GM18858 (cell line): ENCODE measurements at regions not wholly inside any gene's neighbourhood (a gene's known extent, or its start where the extent isn't known, plus 50 kb on each side); places are given as distances from the start of the nearest gene placed in this dataset.

Experiments used
- ATAC-seq: cut with Tn5 transposase; IDR thresholded peaks from one replicate; pipeline ENCODE4 v1.9.1; 2021; ENCODE audit not compliant: unreplicated experiment

DNA sequence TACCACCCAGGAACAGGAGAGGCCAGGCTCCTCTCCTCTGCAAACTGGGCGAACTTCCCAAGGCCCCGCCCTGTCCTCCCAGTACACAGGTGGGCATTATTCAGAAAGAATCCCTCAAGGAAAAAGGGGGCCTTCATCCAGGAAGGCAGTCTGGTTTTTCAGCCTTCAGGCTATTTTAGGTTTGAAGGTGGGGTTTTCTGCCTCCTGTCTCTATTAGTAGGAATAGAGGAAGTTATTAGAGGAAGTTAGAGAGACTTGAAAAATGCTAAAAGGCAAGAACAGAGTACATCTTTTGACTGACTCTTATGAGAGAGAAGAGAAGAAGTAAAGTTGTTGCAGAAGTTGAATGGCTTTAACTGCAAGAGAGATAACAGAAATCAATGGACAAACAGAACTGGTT, 250.9 kb upstream of the SORCS1 start:
- ATAC-seq: peak; percentile 73

DNA sequence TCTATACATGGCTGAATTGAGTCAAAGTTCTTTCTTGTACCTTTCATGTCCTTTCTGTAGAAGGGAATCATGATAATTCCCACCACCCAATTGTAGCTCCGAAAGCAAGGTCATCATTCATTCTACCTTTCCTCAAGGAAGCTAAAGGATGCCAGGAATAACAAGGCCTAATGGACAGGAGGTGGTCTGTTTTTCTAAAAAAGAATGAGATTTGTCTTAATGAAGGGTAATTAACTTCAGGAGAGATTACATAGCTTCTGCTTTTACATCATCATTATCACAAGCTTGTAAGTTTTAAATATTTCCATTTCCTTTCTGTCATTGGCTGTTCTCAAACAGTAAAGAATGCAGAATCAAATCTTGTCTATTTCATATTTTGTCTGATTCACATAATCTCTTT, 249.5 kb upstream of the SORCS1 start:
- ATAC-seq: no peak

DNA sequence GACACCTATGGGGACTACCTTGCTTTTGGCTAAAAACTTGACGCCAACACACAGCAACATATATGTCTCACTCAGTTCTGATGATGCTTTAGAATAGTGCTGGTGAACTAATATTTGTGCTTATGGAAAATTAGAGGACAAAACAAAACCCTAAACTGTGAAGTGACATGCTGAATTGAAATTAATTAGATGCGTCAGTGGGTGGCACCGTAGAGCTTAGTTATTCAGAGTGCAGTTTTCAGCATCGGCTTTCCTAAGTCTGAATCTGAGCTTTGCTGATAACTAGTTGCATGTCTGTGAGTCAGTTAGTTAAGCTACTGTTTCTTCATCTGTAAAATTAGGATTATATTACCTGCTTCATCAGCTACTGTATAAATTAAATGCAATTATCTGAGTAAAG, 245.0 kb upstream of the SORCS1 start:
- ATAC-seq: peak; percentile 66

DNA sequence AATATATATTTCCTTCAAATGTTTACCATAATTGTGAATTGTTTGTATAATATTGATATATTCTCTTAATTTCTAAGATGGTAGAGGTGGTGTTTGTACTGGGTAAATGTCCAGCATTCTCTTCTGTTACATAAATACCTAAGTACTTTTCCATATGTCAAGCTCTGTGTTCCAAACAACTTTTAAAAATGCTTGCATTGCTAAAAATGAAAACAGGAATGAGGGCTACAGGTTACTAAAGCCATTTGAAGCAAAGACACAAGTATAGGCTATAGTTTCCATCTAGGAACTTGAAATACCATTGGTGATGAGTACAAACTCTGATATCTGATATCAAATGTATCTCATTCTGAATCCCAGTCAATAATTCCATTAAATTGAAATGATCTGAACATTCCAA, 233.6 kb upstream of the SORCS1 start:
- ATAC-seq: no peak

DNA sequence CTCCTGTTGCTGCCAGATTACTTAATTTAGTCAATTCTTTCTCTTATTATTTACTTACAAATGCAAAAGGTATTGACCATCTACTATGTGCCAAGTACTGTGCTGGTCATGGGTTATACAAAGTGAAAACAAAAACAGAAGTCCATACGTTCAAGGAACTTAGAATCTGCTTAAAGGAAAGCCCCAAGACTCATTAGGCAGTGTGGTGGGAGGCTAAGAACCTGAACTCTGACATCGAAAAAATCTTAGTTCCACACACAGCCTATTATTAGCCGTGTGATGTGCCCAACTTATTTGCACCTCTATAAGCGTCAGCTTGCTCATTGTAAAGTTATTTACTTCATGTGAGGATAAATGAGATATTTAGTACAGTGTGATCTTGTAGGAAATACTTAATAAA, 227.4 kb upstream of the SORCS1 start:
- ATAC-seq: no peak

DNA sequence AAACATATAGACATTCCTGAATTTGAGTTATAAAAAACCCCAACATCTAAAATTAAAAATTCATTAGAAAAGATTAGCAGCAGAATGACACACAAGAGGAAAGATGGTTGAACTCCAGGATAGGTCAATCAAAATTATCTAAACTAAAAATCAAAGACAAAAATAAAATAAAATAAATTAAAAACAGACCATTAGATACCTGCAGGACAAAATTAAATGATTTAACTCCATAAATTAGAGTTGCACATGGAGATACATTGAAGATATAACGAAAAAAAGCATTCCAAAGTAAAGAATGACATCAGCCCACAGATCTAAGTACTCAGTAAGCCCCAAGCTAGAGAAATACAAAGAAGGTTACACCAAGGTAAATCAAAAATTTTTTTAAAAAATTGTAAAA, 226.1 kb upstream of the SORCS1 start:
- ATAC-seq: no peak

DNA sequence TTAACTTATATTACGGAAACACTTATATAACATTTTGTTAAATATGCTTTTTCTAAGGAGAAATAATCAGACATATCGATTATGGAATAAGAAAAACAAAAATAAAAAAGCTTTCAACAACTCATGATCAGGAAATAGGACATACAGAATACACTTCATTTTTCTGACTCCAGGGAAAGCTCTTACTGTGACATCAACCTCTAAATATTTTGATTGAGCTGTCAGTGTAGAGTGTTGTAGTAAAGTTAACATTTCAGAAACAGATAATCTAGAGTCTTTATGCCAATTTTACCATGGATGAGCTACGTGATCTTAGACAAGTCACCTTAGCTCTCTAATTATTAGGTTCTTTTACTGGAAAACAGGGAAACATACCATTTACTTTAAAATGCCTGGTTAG, 218.9 kb upstream of the SORCS1 start:
- ATAC-seq: no peak

DNA sequence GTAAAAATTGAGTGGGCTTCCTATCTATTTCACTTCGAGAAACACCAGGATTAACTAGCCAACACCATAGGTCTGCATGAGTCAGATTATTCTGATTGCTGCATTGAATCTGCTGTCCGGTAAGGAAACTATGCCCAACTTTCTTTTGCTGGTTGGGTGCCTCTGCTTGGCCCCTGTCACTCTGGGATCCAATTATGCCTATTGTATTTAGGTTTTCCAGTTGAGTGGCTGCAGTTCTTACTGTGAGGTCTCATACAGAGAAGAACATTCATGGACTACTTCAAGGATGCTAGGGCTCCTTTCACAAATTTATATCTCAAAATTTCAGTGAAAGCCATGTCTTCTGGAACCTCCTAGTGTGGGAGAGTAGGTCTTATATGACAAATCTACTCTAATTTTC, 215.1 kb upstream of the SORCS1 start:
- no peak for ATAC-seq

DNA sequence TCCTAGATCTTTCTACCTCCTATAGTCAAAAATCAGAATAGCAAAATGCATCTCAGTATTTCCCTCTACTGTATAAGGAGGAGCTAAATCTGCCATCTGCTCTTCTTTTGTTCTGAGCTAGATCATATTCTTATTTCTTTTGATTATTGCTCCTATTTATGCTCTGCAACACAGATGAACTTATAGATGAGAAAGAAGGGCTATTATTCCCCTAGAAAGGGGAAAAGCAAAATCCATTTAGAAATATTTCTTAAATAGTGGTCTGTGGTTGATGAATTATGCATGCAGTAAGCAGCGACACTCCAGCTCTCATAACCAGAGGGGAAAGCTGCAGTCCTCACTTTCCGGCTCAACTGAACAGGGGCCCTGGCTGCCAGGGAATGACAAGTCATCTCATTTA, 207.3 kb upstream of the SORCS1 start:
- ATAC-seq: no peak

DNA sequence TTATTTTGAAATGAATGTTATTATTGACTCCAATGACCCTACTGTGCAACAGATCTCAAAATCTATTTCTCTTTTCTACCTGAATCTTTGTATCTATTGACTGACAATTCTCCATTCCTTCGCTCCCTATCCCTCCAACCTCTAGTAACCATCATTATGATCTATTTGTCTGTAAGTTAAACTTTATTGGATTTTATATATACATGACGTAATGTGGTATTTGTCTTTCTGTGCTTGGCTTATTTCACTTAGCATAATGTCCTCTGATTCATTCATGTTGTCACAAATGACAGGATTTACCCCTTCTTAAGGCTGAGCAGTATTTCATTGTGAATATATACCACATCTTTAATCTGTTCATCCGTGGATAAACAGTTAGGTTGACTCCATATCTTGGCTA, 200.4 kb upstream of the SORCS1 start:
- no peak for ATAC-seq

DNA sequence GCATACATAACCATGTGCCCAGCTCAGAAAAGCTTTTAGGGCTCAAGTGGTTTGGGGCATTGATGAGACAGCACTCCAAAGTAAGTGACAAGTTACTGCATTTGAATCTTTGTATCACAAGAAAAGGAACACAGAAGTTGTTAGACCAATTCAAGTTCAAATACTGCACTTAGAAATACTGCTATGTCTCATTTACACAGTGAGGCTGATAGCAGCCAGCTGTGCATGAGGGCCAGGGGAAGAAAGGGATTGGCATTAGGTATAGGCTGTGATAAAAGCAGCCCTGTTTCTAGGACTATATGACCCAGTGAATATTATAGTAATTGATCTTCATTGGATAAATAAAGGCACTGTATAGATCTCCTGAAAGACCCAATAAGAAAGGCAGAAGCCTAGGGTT, 197.8 kb upstream of the SORCS1 start:
- no peak for ATAC-seq

DNA sequence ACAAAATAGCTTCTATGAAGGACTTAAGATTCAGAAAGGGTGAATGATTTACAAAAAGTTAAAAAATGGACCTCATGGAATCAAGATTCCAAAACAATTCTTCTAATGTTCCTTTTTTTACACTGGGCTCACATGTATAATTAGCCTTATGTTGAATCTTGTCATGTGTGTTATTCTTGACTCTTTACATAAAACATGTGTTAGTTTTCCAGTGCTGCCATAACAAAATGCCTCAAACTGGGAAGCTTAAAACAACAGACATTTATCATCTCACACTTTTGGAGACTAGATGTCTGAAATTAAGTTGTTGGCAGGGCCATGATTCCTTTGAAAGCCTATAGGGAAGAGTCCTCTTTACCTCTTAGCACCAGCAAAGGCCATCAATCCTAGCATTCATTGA, 192.5 kb upstream of the SORCS1 start:
- ATAC-seq: no peak

DNA sequence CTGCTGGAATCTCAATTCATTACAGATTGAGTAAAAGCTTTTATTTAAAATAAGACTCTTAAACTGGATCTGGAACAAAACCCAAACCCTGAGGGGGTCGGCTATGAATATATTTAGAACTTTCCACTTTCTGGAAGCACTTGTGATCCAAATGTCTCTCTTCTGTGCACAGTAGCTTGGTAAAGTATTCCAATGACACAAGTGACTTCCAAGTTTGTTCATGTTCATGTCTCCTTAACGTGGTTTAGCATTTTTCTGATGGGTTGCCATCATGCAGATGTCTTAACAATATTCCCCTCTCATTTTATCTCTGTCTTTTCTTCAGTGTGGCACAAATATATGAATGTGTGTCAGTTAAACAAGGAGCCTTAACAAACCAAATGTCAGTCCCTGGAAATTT, 191.9 kb upstream of the SORCS1 start:
- ATAC-seq: no peak

DNA sequence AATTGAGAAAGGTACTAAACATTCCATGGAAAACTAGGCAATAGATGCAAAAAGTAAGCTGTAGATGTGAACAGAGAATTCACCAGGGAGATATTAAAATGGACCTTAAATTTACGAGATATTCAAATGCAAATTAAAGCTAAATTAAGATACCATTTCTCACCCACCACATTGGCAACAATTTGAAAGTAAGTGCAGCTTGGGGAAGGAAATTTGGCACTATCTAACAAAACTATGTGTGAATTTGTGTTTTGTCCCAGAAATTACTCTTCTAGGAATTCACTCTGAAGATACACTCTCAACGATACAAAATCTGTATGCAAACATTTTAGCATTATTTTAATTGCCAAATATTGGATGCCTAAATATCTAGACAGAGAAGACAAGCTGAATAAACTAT, 178.2 kb upstream of the SORCS1 start:
- ATAC-seq: no peak

DNA sequence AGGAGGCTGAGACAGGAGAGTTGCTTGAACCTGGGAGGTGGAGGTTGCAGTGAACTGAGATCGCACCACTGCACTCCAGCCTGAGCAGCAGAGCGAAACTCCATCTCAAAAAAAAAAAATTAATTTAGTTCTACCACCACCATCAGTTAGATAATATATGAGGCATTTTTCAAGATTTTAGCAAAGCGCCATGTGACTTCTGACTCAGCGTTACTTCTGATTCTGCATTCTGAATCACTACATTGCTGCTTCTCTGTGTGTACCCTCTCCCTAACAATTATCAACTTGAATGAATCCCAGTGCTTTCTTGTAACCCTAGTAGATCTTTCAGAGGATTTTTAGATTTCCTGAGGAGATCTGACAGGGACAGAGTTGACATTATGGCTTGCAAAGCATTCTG, 176.8 kb upstream of the SORCS1 start:
- no peak for ATAC-seq

DNA sequence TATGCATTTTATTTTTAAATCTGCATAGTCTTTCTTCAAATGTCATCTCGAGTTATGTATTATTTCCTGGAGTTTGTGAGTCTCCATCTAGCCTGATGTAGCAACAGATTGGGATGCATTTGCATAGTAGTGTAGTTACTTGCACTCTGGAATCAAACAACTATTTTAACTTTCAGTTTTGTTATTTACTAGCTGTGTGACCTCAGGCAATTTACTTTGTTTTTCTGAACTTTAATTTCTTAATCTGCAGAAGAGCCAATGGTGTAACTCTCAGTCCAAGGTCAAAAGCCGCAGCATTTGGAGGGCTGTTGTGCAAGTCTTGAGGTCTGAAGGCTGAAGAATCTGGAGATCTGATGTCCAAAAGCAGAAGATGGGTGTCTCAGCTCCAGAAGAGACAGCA, 175.8 kb upstream of the SORCS1 start:
- ATAC-seq: no peak

DNA sequence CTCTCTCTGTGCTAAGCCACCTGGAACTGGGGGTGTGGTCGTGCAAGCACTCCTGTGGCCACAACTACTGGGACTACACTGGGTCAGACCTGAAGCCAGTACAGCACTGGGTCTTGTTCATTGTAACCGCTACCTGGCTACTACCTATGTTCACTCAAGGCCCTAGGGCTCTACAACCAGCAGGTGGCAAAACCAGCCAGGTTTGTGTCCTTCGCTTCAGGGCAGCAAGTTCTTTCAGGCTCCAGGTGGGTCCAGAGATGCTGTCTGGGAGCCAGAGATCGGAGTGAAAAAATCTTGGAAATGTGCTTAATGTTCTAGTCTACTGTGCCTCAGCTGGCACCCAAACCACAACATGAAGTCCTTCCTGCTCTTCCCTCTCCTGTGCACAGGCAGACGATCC, 171.6 kb upstream of the SORCS1 start:
- no peak for ATAC-seq

DNA sequence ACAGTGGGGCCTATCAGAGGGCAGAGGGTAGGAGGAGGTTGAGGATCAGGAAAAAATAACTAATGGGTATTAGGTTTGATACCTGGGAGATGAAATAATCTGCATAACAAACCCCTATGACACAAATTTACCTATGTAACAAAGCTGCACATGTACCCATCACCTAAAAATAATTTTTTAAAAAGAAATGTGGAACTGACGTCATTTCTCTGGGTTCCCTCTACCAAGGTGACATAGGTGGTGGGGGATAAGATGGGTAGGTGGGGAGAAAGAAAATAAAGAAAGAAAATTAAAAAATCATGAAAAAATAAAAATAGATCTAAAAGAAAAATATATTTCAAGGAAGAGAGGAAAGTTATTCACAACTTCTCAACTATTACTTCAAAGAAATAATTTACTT, 153.1 kb upstream of the SORCS1 start:
- no peak for ATAC-seq

DNA sequence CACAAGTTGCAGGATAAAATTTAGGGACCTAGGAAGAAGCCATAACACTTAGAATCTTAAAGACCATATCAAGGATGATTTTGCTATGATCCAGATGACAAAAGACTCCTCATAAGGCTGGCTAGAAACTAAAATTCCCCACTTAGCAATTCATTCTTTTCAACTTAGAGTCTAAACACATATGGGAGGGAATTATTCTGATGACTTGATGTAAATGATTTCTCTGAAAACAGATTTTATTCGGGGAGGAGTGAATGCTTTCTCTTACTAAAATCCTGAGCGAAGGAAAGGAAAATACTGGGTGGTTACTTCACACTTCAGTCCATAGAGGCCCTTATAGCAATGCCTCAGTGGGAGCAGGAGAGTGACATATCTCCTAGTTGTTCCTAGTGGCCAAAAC, 138.7 kb upstream of the SORCS1 start:
- ATAC-seq: no peak

DNA sequence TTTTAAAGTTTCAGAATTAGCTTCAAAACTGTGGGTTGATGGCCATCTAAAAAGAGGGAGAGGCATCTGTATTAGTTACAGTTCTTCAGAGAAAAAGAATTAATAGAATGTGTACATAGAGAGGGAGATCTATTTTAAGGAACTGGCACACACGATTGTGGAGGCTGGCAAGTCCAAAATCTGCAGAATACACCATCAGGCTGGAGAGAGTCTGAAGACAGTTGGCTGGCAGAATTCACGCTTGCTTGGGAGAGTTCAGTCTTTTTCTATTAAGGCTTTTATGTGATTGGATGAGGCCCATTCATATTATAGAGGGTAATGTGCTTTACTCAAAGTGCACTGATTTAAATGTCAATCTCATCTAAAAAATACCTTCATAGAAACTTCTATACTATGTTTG, 135.1 kb upstream of the SORCS1 start:
- ATAC-seq: no peak

DNA sequence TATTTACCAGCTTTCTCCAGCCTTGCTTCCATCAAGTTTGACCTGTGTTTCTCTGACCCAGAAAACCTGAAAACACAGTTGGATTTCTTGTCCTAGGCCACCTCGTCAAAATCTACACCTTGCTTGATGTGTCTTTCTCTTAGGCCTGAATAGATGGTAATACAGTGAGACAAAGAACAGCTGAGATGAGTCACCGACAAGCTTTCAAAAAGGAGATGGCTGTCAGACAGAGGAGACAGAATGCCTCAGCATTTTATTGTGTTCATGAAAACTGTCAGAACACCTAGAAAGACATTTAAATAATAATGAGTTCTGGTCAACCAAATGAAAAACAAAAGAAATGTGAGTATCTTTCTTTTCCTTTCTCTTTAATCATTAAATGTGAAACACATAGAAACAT, 119.7 kb upstream of the SORCS1 start:
- ATAC-seq: no peak

DNA sequence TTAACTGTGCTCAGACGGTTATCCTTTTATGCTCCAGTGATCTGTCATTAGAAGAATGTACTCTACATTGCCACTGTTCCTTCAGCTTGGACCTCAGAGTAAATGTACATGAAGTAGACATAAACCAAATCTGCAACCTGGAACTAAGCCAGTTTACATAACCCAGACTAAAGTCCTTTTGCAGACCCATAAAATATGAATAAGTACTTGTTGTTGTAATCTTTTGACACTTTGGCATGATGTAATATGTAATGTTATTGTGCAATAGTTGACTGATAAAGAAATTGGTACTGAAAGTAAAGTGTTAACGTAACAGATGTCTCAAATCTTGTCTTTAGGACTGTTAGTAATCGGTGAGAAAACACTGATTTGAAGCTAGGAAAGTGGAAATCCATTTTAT, 115.8 kb upstream of the SORCS1 start:
- ATAC-seq: no peak

DNA sequence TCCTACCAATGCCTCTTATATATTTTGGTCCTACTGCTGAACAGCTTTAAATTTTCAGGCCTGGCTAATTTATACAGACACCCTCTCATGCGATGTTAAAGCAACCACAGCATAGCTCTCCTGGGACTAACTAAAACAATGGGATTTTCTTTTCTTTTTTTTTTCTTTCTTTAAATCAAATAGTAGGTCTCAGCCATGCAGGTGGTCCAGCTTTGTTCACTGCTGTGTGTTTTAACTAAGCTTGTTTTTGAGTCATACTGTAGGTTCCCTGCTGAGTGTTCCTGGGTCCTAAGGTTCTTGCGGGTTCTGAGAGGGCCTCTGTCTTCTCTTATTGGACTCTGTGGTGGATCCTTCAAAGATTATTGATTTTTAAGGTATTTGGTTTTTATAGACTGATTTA, 113.1 kb upstream of the SORCS1 start:
- ATAC-seq: no peak

DNA sequence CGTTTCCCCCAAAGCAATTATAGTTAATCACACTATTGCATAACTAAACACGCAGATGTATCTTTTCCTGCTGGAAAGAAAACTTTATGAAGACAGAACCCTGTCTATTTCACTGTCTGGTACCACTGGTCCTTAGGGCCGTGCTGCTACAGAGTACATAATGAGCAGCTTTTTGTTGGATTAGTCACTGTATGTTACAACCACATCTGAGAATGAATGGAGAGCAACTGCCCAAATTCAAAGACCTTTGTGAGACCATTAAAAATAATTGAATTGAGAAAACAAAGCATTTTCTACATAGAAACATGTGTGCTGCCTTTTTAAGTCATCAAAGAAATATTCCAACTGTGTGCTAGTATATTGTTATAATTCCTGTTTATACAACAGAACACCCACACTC, 111.3 kb upstream of the SORCS1 start:
- ATAC-seq: no peak
